ENCODE measurements at regions not wholly inside any gene's neighbourhood (a gene's known extent, or its start where the extent isn't known, plus 50 kb on each side); places are given as distances from the start of the nearest gene placed in this dataset.

GRCh38 chr11:80636999-80637398, 1196.2 kb upstream of the TENM4 start:
- no peak overlapping the region for H3K27ac ChIP-seq (ENCODE audit: low read depth in 2 of 2, low read length in 2 of 2)
- H3K27me3 ChIP-seq (ENCODE audit: control insufficient read depth, insufficient read depth, low read length) = no peaks in the 10 kb centered on the region
- H3K4me3 ChIP-seq (ENCODE audit: low read length in 3 of 3) = no peak overlapping the region
- intact Hi-C loops (cut with DNase I) = no loop called here
- no peaks in the 10 kb centered on the region for H3K4me1 ChIP-seq (ENCODE audit: control insufficient read depth in 2 of 3, insufficient read depth in 2 of 3, low read depth in 1 of 3, low read length in 3 of 3)
- no peak for TF ChIP-seq CTCF (IDR thresholded peaks at IDR 0.05; ENCODE audit: borderline replicate concordance, extremely low read depth, insufficient read depth)
- no peak overlapping the region for H3K9ac ChIP-seq (ENCODE audit: low read length in 3 of 3)
- no peak for DNase-seq
- H3K9me3 ChIP-seq (ENCODE audit: control insufficient read depth in 2 of 3, insufficient read depth in 1 of 3, low read length in 3 of 3) = no peaks in the 10 kb centered on the region
- no peaks in the 10 kb centered on the region for H3K36me3 ChIP-seq (ENCODE audit: control insufficient read depth in 2 of 3, insufficient read depth in 3 of 3, low read length in 3 of 3)
- no peak for FAIRE-seq

DNA sequence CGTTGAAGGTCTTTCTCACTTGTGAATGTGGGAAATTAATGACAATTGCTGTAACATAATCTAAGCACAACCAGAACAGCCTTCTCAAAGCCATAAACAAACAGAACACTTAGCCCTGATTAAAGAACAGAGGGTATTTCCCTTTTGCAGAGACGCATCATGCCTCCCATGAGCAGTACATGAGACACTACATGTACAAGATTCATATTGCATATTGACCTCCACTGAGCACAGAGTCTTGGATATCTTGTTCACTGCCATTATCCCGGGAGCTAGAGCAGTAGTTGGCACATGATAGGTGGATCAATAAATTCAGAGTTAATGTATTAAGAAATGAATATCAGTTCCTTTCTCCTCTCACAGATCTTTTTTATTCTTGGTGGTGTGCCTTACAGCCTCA, 1194.3 kb upstream of the TENM4 start:
- no peak for FAIRE-seq
- intact Hi-C loops (cut with DNase I) = no loop called here
- H3K27ac ChIP-seq (ENCODE audit: low read depth in 2 of 2, low read length in 2 of 2) = no peak overlapping the region

DNA sequence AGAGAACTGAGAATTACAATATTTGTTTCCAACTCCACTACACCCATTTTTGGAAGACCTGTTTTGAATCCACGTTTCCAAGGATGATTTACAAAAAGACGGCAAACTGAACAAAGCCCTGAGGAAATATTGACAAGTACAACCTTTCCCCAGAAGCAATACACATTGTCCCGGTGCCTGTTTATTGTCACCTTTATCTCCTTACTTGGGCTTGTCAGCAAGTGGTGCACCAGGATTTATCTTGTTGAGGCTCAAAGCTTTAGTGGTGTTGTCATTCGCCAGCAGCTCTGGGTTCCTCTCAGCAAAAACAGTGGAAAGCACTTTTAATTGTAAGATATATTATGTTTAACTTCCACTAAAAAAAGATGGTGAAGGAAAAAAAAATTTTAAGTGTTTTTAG, 1191.9 kb upstream of the TENM4 start:
- Histone ChIP-seq H3K36me3 (ENCODE audit: control insufficient read depth in 2 of 3, insufficient read depth in 3 of 3, low read length in 3 of 3) (no peaks in the 10 kb centered on the region), H3K4me1 (ENCODE audit: control insufficient read depth in 2 of 3, insufficient read depth in 2 of 3, low read depth in 1 of 3, low read length in 3 of 3) (no peaks in the 10 kb centered on the region)

More for the DNA sequence above, 1194.3 kb upstream of the TENM4 start:
- no peak for TF ChIP-seq CTCF (IDR thresholded peaks at IDR 0.05; ENCODE audit: borderline replicate concordance, extremely low read depth, insufficient read depth)
- Histone ChIP-seq H3K4me1 (ENCODE audit: control insufficient read depth in 2 of 3, insufficient read depth in 2 of 3, low read depth in 1 of 3, low read length in 3 of 3) (no peaks in the 10 kb centered on the region), H3K9me3 (ENCODE audit: control insufficient read depth in 2 of 3, insufficient read depth in 1 of 3, low read length in 3 of 3) (no peaks in the 10 kb centered on the region), H3K36me3 (ENCODE audit: control insufficient read depth in 2 of 3, insufficient read depth in 3 of 3, low read length in 3 of 3) (no peaks in the 10 kb centered on the region), H3K4me3 (ENCODE audit: low read length in 3 of 3) (no peak overlapping the region), H3K27me3 (ENCODE audit: control insufficient read depth, insufficient read depth, low read length) (no peaks in the 10 kb centered on the region), H3K9ac (ENCODE audit: low read length in 3 of 3) (no peak overlapping the region)
- DNase-seq = no peak

More for the DNA sequence above, 1191.9 kb upstream of the TENM4 start:
- intact Hi-C loops (cut with DNase I) = no loop called here
- no peak for DNase-seq
- Histone ChIP-seq H3K4me3 (ENCODE audit: low read length in 3 of 3) (no peak overlapping the region), H3K9me3 (ENCODE audit: control insufficient read depth in 2 of 3, insufficient read depth in 1 of 3, low read length in 3 of 3) (no peaks in the 10 kb centered on the region), H3K27me3 (ENCODE audit: control insufficient read depth, insufficient read depth, low read length) (no peaks in the 10 kb centered on the region), H3K9ac (ENCODE audit: low read length in 3 of 3) (no peak overlapping the region), H3K27ac (ENCODE audit: low read depth in 2 of 2, low read length in 2 of 2) (no peak overlapping the region)
- no peak for TF ChIP-seq CTCF (IDR thresholded peaks at IDR 0.05; ENCODE audit: borderline replicate concordance, extremely low read depth, insufficient read depth)
- FAIRE-seq = no peak
